A673 (cell line): ENCODE measurements at regions not wholly inside any gene's neighbourhood (a gene's known extent, or its start where the extent isn't known, plus 50 kb on each side); places are given as distances from the start of the nearest gene placed in this dataset.

ENCODE experiments used
- BruUV-seq: library from RNA; stranded (reverse); fragments of 400-500 nt; replicated peaks from 2 replicates; lab custom pipeline; 2021; lab: Mats Ljungman, UMichigan
- CTCF ChIA-PET: fragments of 300-600 bp; sonication (Branson Sonifier 250); formaldehyde crosslinking; loops from one replicate; lab custom pipeline; 2022; ENCODE audit warnings: antibody characterized with exemption; lab: Charles Lee
- POLR2A ChIA-PET: fragments of 300-600 bp; sonication (Branson Sonifier 250); formaldehyde crosslinking; loops from one replicate; lab custom pipeline; 2022; ENCODE audit warnings: antibody characterized with exemption; ENCODE audit not compliant: low non-redundant PET; lab: Charles Lee
- DNase-seq: peaks from one replicate; pipeline ENCODE4 v3.0.0-alpha.2; 2015; ENCODE audit warnings: low spot score
- H3K27ac ChIP-seq: fragments of 200-600 bp; sonication (generic); 2 replicates; pipeline ENCODE4 v1.5.1; 2016; ENCODE audit warnings: mixed run types, low read depth, mild to moderate bottlenecking, mixed read lengths, antibody characterized with exemption, low read length; ENCODE audit not compliant: poor library complexity, severe bottlenecking
- H3K27me3 ChIP-seq: fragments of 200-600 bp; sonication (generic); replicated peaks from 2 replicates; pipeline ENCODE4 v1.6.1; 2017; ENCODE audit warnings: mixed run types, low read depth, mild to moderate bottlenecking, mixed read lengths, antibody characterized with exemption, low read length; ENCODE audit not compliant: insufficient read depth, poor library complexity
- H3K36me3 ChIP-seq: fragments of 200-600 bp; sonication (generic); 2 replicates; pipeline ENCODE4 v1.6.1; 2016; ENCODE audit warnings: mixed run types, mild to moderate bottlenecking, mixed read lengths, antibody characterized with exemption, low read length; ENCODE audit not compliant: insufficient read depth, poor library complexity, severe bottlenecking
- H3K4me1 ChIP-seq: fragments of 200-600 bp; sonication (generic); 2 replicates; pipeline ENCODE4 v1.6.1; 2017; ENCODE audit warnings: mixed run types, mild to moderate bottlenecking, mixed read lengths, antibody characterized with exemption, low read length; ENCODE audit not compliant: insufficient read depth, poor library complexity, severe bottlenecking
- H3K4me3 ChIP-seq: fragments of 200-600 bp; sonication (generic); 2 replicates; pipeline ENCODE4 v1.5.1; 2016; ENCODE audit warnings: low read depth, mixed run types, mild to moderate bottlenecking, mixed read lengths, low read length; ENCODE audit not compliant: poor library complexity, severe bottlenecking
- H3K9me3 ChIP-seq: fragments of 200-600 bp; sonication (generic); 2 replicates; pipeline ENCODE4 v1.6.1; 2016; ENCODE audit warnings: mixed run types, low read depth, mild to moderate bottlenecking, mixed read lengths, antibody characterized with exemption, low read length; ENCODE audit not compliant: poor library complexity, severe bottlenecking
- CTCF ChIP-seq: fragments of 300-800, 200-600 bp; sonication (generic); conservative IDR thresholded peaks from 2 replicates; pipeline ENCODE4 v1.5.1; 2017; ENCODE audit warnings: low read depth, mild to moderate bottlenecking, antibody characterized with exemption, low read length, moderate library complexity, mixed read lengths
- EZH2 ChIP-seq: fragments of 200-600 bp; sonication (generic); IDR thresholded peaks from 2 replicates; pipeline ENCODE4 v1.6.1; 2017; ENCODE audit warnings: borderline replicate concordance, low read depth, mild to moderate bottlenecking, mixed read lengths, antibody characterized with exemption, low read length; ENCODE audit not compliant: poor library complexity, severe bottlenecking
- intact Hi-C: fragments of 100-400 bp; cut with micrococcal nuclease; formaldehyde crosslinking; loops from one replicate; pipeline ENCODE4 v1.10.0; 2022; ENCODE audit not compliant: unreplicated experiment

- TF ChIP-seq CTCF (no peak), EZH2 (no peak)
- Histone ChIP-seq H3K36me3 (no peaks in the 10 kb centered on the region), H3K9me3 (no peaks in the 10 kb centered on the region), H3K27ac (no peak overlapping the region), H3K4me3 (no peak overlapping the region), H3K4me1 (no peaks in the 10 kb centered on the region), H3K27me3 (no peaks in the 10 kb centered on the region)
- POLR2A ChIA-PET, result no interaction called here
- BruUV-seq, result no TSS peak
- intact Hi-C loops, result no loop called here
- no peak for DNase-seq
- CTCF ChIA-PET, result no interaction called here
Measured at GRCh38 chr6:110035321-110035720, 57.2 kb downstream of the GPR6 start.

DNA sequence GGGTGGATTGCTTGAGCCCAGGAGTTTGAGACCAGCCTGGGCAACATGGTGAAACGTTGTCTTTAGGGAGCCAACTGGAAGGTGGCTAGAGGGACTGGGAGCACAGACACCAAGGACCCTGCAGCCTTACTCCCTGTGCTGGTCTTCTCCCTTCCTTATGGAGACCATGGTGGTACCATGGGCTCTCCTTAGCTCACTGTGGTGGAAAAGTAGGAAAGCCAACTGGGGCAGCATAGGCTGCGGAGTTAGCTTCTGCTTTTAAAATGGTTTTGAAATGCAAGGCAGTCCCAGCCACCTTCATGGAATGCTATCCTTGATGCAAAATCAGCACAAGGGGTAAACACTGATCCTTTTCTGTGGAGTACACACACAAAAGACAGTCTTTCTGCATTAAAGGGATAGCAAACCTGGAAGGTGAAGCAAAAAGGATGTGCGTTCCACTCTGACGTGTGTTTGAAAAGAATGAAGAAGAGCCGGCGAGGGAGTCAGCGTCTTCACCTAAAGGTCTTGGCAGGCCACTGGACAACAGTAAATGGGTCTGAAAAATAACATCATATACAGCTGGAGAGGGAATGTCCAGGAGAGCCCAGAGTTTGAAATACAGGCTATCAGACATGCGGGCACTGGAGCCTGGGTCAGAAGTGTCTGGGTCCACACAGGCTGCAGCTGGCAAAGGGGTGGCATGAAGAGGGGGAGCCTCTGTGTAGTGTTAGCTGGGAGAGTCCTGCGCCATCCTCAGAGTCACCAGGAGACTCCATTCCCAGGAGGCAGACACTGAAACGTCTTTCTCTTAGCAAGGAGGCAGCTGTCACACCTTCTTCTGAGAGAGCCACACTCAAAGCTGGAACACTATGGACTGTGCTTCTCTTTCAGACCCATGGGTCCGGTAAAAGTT, 58.5 kb downstream of the GPR6 start:
- no peak overlapping the region for H3K4me3 ChIP-seq
- ChIA-PET POLR2A (no interaction called here), CTCF (no interaction called here)
- no peaks in the 10 kb centered on the region for H3K9me3 ChIP-seq
- H3K27ac ChIP-seq, result no peak overlapping the region
- no peaks in the 10 kb centered on the region for H3K27me3 ChIP-seq
- no TSS peak for BruUV-seq
- DNase-seq, result no peak
- H3K4me1 ChIP-seq, result no peaks in the 10 kb centered on the region
- intact Hi-C loops, result no loop called here
- H3K36me3 ChIP-seq, result no peaks in the 10 kb centered on the region
- TF ChIP-seq CTCF (no peak), EZH2 (no peak)

DNA sequence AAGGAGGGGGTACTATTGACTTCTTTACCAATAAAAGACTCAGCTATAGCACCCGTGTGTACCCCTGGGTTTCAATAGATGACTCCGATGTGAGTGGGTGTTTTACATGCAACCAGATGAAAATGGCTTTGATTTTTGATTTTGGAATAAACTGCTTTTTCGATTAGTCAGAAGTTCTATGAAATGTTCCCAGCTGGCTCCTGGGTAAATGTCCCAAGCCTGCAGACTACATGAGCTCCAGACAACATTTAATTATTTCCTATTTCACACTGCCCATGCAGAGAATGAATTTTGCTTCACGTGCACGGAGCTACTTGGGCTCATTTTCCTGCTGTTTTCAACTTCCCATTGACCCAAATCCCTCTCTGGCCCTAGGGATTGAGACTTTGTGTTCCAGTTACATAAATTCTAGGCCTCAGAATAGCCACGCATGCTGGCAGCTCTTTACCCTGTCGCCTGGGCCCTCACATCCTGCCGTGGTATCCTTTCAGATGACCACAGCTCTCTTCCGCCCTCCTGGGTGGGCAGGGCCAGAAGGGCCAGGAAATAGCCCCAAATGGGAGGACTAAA, 59.7 kb downstream of the GPR6 start:
- intact Hi-C loops, result no loop called here
- no TSS peak for BruUV-seq
- H3K9me3 ChIP-seq, result no peaks in the 10 kb centered on the region
- DNase-seq, result no peak
- H3K27me3 ChIP-seq, result no peaks in the 10 kb centered on the region
- no peak overlapping the region for H3K4me3 ChIP-seq
- POLR2A ChIA-PET, result no interaction called here
- H3K27ac ChIP-seq, result no peak overlapping the region
- TF ChIP-seq EZH2, result no peak
- no peak for TF ChIP-seq CTCF
- no peaks in the 10 kb centered on the region for H3K4me1 ChIP-seq
- CTCF ChIA-PET, result interaction anchor here (0.5 to 1.1 kb wide), 2 partner anchors 78 to 333 kb away, joined by 4 to 8 read pairs; no protein-coding TSS in a partner anchor
- H3K36me3 ChIP-seq, result no peaks in the 10 kb centered on the region
